Natural killer cell (primary cell): ENCODE measurements at regions not wholly inside any gene's neighbourhood (a gene's known extent, or its start where the extent isn't known, plus 50 kb on each side); places are given as distances from the start of the nearest gene placed in this dataset.

Source experiments
- ATAC-seq, 3 donors: fragments of 150-1000 bp in 2 of 3; fragments of 200-7000 bp in 1 of 3; cut with Tn5 transposase; 1 replicate in 1 of 3; 2 replicates in 2 of 3; pipeline ENCODE4 v1.10.0; 2021; ENCODE audit warnings: mild to moderate bottlenecking in 2 of 3, moderate library complexity in 2 of 3
- DNase-seq, 2 donors: peaks; one replicate each; pipeline versions ENCODE4 v3.0.0 to v3.0.0-alpha.2; 2013 to 2021; ENCODE audit warnings: mixed read lengths in 1 of 2
- H3K27ac ChIP-seq: one replicate; pipeline ENCODE4 v1.5.1; 2013; ENCODE audit warnings: mild to moderate bottlenecking, low read length
- H3K27me3 ChIP-seq: one replicate; pipeline ENCODE4 v1.6.1; 2013; ENCODE audit warnings: low read length; ENCODE audit not compliant: control insufficient read depth, insufficient read depth
- H3K36me3 ChIP-seq: one replicate; pipeline ENCODE4 v1.6.1; 2013; ENCODE audit warnings: low read length; ENCODE audit not compliant: control insufficient read depth, insufficient read depth
- H3K4me1 ChIP-seq: one replicate; pipeline ENCODE4 v1.6.1; 2013; ENCODE audit warnings: low read length; ENCODE audit not compliant: control insufficient read depth, insufficient read depth
- H3K4me3 ChIP-seq: one replicate; pipeline ENCODE4 v1.5.1; 2013; ENCODE audit warnings: low read length
- H3K9me3 ChIP-seq: one replicate; pipeline ENCODE4 v1.6.1; 2013; ENCODE audit warnings: low read length; ENCODE audit not compliant: control insufficient read depth, insufficient read depth
- H3K27ac Mint-ChIP-seq, 2 donors: one replicate each; pipeline ENCODE4 v1.8.0; 2022; ENCODE audit warnings: mild to moderate bottlenecking in 2 of 2, mixed read lengths in 2 of 2, moderate library complexity in 1 of 2
- H3K27me3 Mint-ChIP-seq, 2 donors: one replicate each; pipeline ENCODE4 v1.8.0; 2022; ENCODE audit warnings: low read depth in 2 of 2, mixed read lengths in 2 of 2
- H3K36me3 Mint-ChIP-seq: one replicate; pipeline ENCODE4 v1.8.0; 2022; ENCODE audit warnings: mixed read lengths
- H3K4me1 Mint-ChIP-seq, 2 donors: one replicate each; pipeline ENCODE4 v1.8.0; 2022; ENCODE audit warnings: mixed read lengths in 2 of 2
- H3K4me3 Mint-ChIP-seq: one replicate; pipeline ENCODE4 v1.8.0; 2022; ENCODE audit warnings: mild to moderate bottlenecking, moderate library complexity, mixed read lengths
- H3K9me3 Mint-ChIP-seq, 2 donors: one replicate each; pipeline ENCODE4 v1.8.0; 2022; ENCODE audit warnings: mixed read lengths in 2 of 2
- CTCF ChIP-seq: fragments of 200-600 bp; IDR thresholded peaks from one replicate; pipeline ENCODE4 v1.8.0; 2022; ENCODE audit warnings: antibody characterized with exemption
- WGBS: methylation state at CpG from one replicate; pipeline ENCODE4 v1.1.7; 2013; ENCODE audit warnings: missing lambda C conversion rate; ENCODE audit not compliant: insufficient coverage; 5-methylcytosine and 5-hydroxymethylcytosine counted together
- intact Hi-C: fragments of 100-400 bp; cut with micrococcal nuclease; formaldehyde crosslinking; loops from one replicate; pipeline ENCODE4 v1.14.2; 2022

GRCh38 chr14:22489957-22490950, 98.8 kb downstream of the DAD1 start:
- TF ChIP-seq CTCF = no peak
- peak overlapping the region; percentile 11 for H3K4me3 ChIP-seq
- H3K9me3 Mint-ChIP-seq = no peaks in the 10 kb centered on the region
- H3K27me3 Mint-ChIP-seq = no peaks in the 10 kb centered on the region
- H3K4me3 Mint-ChIP-seq = peak overlapping the region; percentile 76
- H3K36me3 Mint-ChIP-seq = no peaks in the 10 kb centered on the region
- ATAC-seq (peak in 2 of 3 donors; percentile 25 to 39), DNase-seq (peak in 1 of 2 donors; percentile 48)
- H3K9me3 ChIP-seq = no peaks in the 10 kb centered on the region
- H3K4me1 Mint-ChIP-seq = peaks cover 85 to 87% of the 10 kb centered on the region in 2 donors
- peak overlapping the region; percentile 77 for H3K27ac ChIP-seq
- H3K27me3 ChIP-seq = no peaks in the 10 kb centered on the region
- 56% methylated on average over 7 of the region's 9 CpGs for WGBS
- H3K4me1 ChIP-seq = peaks cover 77% of the 10 kb centered on the region
- no peaks in the 10 kb centered on the region for H3K36me3 ChIP-seq
- H3K27ac Mint-ChIP-seq = peak overlapping the region; percentile 80 to 89
- intact Hi-C loops = loop anchor here (2.0 to 5.0 kb wide), 2 partner anchors 13 to 32 kb away; no protein-coding TSS in a partner anchor

- H3K36me3 Mint-ChIP-seq = no peaks in the 10 kb centered on the region
- peak overlapping the region; percentile 76 for H3K4me3 Mint-ChIP-seq
- H3K4me3 ChIP-seq = peak overlapping the region; percentile 3
- peak overlapping the region; percentile 80 to 89 for H3K27ac Mint-ChIP-seq
- DNase-seq (peak in 1 of 2 donors; percentile 30), ATAC-seq (no peak)
- no peaks in the 10 kb centered on the region for H3K27me3 Mint-ChIP-seq
- peak overlapping the region; percentile 77 for H3K27ac ChIP-seq
- peaks cover 88% of the 10 kb centered on the region for H3K4me1 ChIP-seq
- intact Hi-C loops = loop anchor here (5.0 kb wide), 1 partner anchor 33 kb away; no protein-coding TSS in a partner anchor
- H3K4me1 Mint-ChIP-seq = peaks cover 91 to 94% of the 10 kb centered on the region in 2 donors
- H3K9me3 ChIP-seq = no peaks in the 10 kb centered on the region
- no peaks in the 10 kb centered on the region for H3K27me3 ChIP-seq
- WGBS = 42% methylated on average over 5 of the region's 5 CpGs
- H3K9me3 Mint-ChIP-seq = no peaks in the 10 kb centered on the region
- TF ChIP-seq CTCF = no peak
- no peaks in the 10 kb centered on the region for H3K36me3 ChIP-seq
These were observed 99.8 kb downstream of the DAD1 start for GRCh38 chr14:22489244-22489545.

GRCh38 chr14:22488522-22489243, 100.3 kb downstream of the DAD1 start:
- H3K27me3 ChIP-seq = no peaks in the 10 kb centered on the region
- H3K9me3 ChIP-seq = no peaks in the 10 kb centered on the region
- Mint-ChIP-seq H3K27ac (peak overlapping the region; percentile 80 to 89), H3K4me1 (peaks cover 91 to 94% of the 10 kb centered on the region in 2 donors), H3K4me3 (peak overlapping the region; percentile 45), H3K27me3 (no peaks in the 10 kb centered on the region), H3K36me3 (no peaks in the 10 kb centered on the region), H3K9me3 (no peaks in the 10 kb centered on the region)
- H3K36me3 ChIP-seq = no peaks in the 10 kb centered on the region
- H3K4me3 ChIP-seq = no peak overlapping the region
- DNase-seq (no peak), ATAC-seq (no peak)
- intact Hi-C loops = loop anchor here (5.0 kb wide), 1 partner anchor 34 kb away; no protein-coding TSS in a partner anchor
- H3K4me1 ChIP-seq = peaks cover 89% of the 10 kb centered on the region
- 48% methylated on average over 10 of the region's 10 CpGs for WGBS
- peak overlapping the region; percentile 77 for H3K27ac ChIP-seq
- TF ChIP-seq CTCF = no peak
